Activated CD4-positive, CD25-positive, alpha-beta regulatory T cell treated with anti-CD3 and anti-CD28 coated beads, Interleukin-2, amount 50 U/mL, for 16 hours (primary cell): ENCODE measurements at regions not wholly inside any gene's neighbourhood (a gene's known extent, or its start where the extent isn't known, plus 50 kb on each side); places are given as distances from the start of the nearest gene placed in this dataset.

Source experiments
- DNase-seq: peaks from one replicate; pipeline ENCODE4 v3.0.0-alpha.2; 2020; ENCODE audit warnings: low read depth, low spot score

- no peak for DNase-seq
Measured at GRCh38 chr5:56322592-56322991, 89.5 kb upstream of the ANKRD55 start.

GRCh38 chr5:56321236-56321881 is 88.2 kb upstream of the ANKRD55 start:
- DNase-seq: no peak

DNA sequence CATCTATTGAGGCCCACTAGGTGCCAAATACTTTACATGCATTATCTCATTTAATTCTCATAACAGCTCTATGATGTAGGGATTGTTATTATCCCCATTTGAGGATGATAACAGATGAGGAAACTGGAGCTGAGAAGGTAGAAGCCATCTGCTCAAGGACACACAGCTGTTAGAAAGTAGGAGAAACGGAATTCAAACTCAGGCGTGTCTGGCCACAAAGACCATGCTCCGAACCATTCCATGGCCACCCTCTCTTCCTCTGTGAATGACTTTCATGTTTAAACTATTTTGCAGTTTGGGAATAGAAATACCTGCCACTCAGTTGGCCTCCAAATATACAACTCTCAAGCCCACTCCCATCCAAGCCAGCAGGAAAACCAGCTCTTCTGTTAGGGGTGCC is 87.6 kb upstream of the ANKRD55 start:
- no peak for DNase-seq

- DNase-seq: no peak
Measured at GRCh38 chr5:56319526-56320181, 86.5 kb upstream of the ANKRD55 start.

GRCh38 chr5:56317923-56318561 is 84.9 kb upstream of the ANKRD55 start:
- no peak for DNase-seq

DNA sequence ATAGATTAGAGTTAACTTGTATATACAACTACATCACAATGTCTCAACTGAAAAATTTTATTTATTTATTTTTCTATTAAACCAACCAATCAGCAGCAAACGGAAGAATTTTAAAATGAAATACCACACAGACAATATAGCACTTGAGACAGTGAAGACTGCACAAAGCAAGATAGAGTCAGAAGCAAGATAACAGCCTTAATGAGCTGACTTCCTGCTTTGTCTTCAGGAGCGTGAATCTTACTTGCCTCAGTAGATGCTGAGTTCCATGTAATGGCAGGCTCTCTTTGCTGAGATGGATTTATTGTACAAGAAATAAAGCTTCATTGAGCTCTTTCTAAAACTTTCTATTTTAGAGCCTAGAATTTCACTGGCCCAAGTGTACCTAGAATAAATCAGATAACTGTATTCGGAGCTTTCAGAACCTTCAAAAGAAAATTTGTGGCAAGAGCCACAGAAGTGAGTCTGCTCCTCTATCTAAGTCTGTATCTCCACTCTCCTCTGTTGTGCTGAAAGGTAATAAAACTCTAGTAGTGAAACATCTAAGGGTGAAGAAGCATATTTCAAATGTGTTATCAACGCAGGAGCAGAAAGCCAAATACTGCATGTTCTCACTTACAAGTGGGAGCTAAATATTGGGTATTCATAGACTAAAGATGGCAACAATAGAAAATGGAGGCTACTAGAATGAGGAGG is 83.3 kb upstream of the ANKRD55 start:
- DNase-seq: no peak

- DNase-seq: no peak
Measured at GRCh38 chr5:56314529-56314928, 81.4 kb upstream of the ANKRD55 start.

DNA sequence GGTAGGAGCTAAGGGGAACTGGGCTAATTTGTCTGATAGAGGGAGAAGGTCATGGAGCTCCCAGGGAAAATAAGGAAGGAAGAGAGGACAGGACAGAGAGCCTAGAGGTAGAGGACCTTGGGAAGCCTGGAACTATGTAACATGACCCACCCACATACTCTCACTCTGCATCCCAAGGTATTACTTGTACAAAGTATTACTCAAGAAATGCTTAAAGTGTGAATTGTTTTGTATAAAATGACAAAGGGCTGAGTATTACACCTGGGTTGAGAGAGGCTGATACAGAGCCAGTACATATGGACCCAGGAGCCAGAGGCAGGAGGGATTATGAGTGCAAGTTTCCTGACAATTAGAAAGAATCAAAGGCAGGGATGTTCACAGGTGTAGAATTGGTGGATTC is 80.5 kb upstream of the ANKRD55 start:
- DNase-seq: no peak

DNA sequence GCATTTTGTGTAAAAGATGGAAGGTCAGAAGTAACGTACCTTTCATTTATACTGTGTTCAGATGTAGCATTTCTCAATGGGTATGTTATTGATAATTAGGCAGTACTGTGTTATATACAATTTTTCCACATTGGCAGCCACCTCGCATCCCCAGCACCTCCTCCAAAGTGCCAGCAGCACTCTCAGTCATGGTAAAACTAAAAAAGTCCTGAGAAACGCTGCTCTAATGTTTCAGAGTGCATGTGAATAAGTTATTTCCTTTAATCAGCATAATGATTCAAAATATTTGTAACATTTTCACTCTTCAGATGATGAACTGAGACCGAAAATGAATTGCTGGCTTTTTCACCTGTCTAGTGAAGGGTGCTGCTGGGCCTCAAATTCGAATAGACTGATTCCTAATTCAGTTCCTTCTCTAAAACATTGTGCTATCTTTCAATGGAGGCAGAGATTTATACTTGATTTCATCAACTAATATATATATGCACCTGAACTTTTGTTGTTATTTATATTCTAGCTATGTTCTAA is 79.9 kb upstream of the ANKRD55 start:
- DNase-seq: no peak

DNA sequence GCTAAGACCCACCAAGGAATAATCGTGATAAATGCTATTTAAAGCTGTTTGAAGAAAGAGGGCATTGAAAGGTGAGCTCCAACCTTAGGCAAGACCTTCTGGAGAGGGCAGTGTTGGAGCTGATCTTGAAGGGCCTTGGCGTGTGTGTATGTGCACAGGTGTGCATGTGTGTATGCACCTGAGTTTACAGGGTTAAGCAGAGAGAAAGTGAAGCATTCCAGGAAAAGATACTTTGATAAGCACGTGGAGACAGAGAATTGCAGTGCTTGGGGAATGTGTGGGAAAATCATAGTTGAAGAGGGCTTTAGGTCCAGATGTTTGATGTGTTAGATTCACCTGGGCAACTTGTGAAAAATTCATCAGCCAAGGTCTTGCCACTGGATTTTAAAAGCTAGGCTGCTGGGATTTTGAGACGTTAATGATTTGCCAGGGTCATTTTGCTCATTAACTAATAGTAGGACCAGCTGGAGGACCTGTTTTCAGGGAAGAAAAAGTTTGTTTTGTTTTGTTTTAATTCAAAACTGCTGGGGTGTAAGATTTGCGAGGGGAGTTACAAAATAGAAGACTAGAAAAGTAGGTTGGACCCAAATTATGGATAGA is 78.3 kb upstream of the ANKRD55 start:
- no peak for DNase-seq

DNA sequence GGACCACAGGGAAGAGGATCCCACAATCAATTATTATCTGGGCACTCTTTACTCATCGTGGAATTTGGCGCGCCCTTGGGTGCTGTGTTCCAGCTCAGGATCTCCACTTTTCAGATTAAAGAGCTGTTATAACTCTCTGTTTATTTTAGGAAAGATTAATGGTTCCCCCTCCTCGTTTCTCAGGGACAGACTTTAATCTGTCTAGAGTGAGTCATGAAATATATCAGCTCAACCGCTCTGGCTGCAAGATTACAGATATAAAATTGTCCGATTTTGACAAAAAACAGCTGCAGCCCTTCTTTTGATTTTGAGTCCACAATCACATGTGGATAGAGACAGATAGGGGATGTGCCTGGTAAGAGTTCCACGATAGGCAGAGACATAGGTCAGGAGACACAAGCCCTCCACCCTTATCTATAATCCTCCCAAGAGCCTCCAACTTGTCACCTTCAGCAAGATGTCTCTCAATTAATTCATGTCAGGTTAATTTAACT is 77.6 kb upstream of the ANKRD55 start:
- no peak for DNase-seq

DNA sequence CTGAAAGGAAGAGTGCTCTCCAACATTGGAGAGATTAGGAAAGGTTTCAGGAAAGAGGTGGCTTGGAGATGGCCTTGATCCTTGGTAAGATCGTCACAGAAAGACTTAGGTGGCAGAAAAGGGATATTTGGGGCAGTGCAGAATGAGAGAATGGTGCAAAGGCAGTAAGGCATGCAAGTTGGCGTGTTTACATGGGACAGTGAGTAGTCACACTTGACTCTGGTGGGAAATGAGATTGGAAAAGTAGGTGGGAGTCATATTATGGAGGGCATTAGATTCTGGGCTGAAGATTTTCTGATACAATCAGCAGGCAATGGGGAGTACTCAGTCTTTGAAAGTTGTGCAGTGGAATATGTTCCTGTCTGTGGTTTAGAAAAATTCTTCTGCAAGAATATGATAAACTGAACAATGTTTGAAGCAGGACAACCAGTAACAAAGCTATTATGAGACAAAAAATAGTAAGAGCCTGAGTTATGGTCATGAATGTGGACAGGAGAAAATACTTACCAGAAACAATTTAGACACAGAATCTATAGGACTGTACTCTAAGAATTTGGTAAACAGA is 76.2 kb upstream of the ANKRD55 start:
- DNase-seq: no peak

- DNase-seq: no peak
Measured at GRCh38 chr5:56307714-56308333, 74.7 kb upstream of the ANKRD55 start.

- DNase-seq: no peak
Measured at GRCh38 chr5:56306433-56307150, 73.5 kb upstream of the ANKRD55 start.

- no peak for DNase-seq
Measured at GRCh38 chr5:56305001-56305950, 72.1 kb upstream of the ANKRD55 start.

DNA sequence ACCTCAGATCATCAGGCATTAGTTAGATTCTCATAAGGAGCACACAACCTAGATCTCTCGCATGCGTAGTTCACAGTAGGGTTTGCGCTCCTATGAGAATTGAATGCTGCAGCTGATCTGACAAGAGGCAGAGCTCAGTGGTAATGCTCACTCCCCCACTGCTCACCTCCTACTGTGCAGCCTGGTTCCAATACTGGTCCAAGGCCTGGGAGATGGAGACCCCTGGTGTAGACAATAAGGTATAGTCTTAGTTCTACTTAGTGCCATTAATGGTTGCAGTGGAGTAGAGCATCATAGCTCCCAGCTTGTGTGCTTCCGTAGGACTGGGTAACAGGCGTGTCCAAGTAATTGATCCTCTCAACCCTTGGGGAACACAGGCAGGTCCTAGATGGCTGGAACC is 70.4 kb upstream of the ANKRD55 start:
- DNase-seq: no peak

DNA sequence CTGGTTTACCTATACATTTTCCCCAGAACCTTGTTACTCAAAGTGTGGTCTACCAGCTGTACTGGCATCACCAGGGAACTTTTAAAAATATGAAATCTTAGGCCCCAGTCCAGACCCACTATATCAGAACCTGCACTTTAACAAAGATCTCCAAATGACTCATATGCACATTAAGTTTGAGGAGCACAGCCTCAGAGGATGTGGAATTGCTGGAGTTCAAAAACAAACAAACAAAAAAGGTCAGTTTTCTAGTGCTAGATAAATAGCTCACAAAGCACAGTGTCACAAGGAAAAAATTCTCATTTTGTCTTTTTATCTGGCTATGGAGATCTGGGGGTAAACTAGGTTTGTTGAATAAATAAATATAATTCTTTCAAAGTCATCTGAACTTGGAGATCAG is 68.9 kb upstream of the ANKRD55 start:
- DNase-seq: no peak

- DNase-seq: no peak
Measured at GRCh38 chr5:56301069-56301468, 67.9 kb upstream of the ANKRD55 start.

GRCh38 chr5:56299212-56299611 is 66.1 kb upstream of the ANKRD55 start:
- DNase-seq: no peak
